HEK293 (cell line): ENCODE measurements at regions not wholly inside any gene's neighbourhood (a gene's known extent, or its start where the extent isn't known, plus 50 kb on each side); places are given as distances from the start of the nearest gene placed in this dataset.

Experiments
- SETDB1 ChIP-seq: IDR thresholded peaks from one replicate; pipeline ENCODE4 v1.6.1; 2017; ENCODE audit warnings: mild to moderate bottlenecking, low read length, moderate library complexity, mixed read lengths; ENCODE audit not compliant: insufficient read length
- ZNF114 ChIP-seq: fragments of 450-650 bp; formaldehyde crosslinking; IDR thresholded peaks from 2 replicates; pipeline ENCODE4 v1.5.0; 2017; ENCODE audit warnings: missing biosample characterization, missing genetic modification characterization
- TF ChIP-seq, protein P1 (sequence below): fragments of 450-650 bp; formaldehyde crosslinking; IDR thresholded peaks from 2 replicates; pipeline ENCODE4 v1.5.1; 2016; ENCODE audit warnings: missing biosample characterization, missing genetic modification characterization, borderline replicate concordance
- TF ChIP-seq, protein P2 (sequence below): fragments of 450-650 bp; formaldehyde crosslinking; IDR thresholded peaks from 2 replicates; pipeline ENCODE4 v1.5.1; 2016; ENCODE audit warnings: missing biosample characterization, missing genetic modification characterization
- TF ChIP-seq, protein P3 (sequence below): fragments of 450-650 bp; formaldehyde crosslinking; IDR thresholded peaks from 2 replicates; pipeline ENCODE4 v1.5.1; 2016; ENCODE audit warnings: missing biosample characterization, missing genetic modification characterization
- TF ChIP-seq, protein P4 (sequence below): fragments of 450-650 bp; formaldehyde crosslinking; IDR thresholded peaks from 2 replicates; pipeline ENCODE4 v1.5.1; 2016; ENCODE audit warnings: missing biosample characterization, missing genetic modification characterization
- TF ChIP-seq, protein P5 (sequence below): fragments of 450-650 bp; formaldehyde crosslinking; conservative IDR thresholded peaks from 2 replicates; pipeline ENCODE4 v1.5.1; 2016; ENCODE audit warnings: low read depth, missing biosample characterization, missing genetic modification characterization

DNA sequence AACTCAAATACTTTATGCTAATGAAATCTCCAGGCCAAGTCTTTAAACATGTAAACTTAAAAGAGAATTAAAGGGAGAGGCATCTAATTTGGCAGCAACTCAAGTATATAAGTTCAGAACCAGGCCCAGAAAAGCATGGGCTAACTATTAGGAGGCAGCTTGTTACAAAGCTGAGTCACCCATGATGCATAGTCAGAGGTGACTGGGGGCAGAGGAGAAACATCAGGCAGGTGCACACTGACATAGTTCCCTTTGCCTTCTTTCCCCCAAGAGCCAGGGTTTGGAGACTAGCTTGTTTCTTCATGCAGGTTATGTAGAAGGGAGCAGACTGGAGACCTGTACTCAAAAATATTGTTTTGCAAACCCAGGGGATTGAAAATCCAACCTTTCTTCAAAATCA lies 619.0 kb downstream of the SOX6 start:
- TF ChIP-seq, protein P1, sequence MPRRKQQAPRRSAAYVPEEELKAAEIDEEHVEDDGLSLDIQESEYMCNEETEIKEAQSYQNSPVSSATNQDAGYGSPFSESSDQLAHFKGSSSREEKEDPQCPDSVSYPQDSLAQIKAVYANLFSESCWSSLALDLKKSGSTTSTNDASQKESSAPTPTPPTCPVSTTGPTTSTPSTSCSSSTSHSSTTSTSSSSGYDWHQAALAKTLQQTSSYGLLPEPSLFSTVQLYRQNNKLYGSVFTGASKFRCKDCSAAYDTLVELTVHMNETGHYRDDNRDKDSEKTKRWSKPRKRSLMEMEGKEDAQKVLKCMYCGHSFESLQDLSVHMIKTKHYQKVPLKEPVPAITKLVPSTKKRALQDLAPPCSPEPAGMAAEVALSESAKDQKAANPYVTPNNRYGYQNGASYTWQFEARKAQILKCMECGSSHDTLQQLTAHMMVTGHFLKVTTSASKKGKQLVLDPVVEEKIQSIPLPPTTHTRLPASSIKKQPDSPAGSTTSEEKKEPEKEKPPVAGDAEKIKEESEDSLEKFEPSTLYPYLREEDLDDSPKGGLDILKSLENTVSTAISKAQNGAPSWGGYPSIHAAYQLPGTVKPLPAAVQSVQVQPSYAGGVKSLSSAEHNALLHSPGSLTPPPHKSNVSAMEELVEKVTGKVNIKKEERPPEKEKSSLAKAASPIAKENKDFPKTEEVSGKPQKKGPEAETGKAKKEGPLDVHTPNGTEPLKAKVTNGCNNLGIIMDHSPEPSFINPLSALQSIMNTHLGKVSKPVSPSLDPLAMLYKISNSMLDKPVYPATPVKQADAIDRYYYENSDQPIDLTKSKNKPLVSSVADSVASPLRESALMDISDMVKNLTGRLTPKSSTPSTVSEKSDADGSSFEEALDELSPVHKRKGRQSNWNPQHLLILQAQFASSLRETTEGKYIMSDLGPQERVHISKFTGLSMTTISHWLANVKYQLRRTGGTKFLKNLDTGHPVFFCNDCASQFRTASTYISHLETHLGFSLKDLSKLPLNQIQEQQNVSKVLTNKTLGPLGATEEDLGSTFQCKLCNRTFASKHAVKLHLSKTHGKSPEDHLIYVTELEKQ = no peak
- no peak for TF ChIP-seq ZNF114
- TF ChIP-seq, protein P2, sequence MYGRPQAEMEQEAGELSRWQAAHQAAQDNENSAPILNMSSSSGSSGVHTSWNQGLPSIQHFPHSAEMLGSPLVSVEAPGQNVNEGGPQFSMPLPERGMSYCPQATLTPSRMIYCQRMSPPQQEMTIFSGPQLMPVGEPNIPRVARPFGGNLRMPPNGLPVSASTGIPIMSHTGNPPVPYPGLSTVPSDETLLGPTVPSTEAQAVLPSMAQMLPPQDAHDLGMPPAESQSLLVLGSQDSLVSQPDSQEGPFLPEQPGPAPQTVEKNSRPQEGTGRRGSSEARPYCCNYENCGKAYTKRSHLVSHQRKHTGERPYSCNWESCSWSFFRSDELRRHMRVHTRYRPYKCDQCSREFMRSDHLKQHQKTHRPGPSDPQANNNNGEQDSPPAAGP = no peak
- TF ChIP-seq, protein P3, sequence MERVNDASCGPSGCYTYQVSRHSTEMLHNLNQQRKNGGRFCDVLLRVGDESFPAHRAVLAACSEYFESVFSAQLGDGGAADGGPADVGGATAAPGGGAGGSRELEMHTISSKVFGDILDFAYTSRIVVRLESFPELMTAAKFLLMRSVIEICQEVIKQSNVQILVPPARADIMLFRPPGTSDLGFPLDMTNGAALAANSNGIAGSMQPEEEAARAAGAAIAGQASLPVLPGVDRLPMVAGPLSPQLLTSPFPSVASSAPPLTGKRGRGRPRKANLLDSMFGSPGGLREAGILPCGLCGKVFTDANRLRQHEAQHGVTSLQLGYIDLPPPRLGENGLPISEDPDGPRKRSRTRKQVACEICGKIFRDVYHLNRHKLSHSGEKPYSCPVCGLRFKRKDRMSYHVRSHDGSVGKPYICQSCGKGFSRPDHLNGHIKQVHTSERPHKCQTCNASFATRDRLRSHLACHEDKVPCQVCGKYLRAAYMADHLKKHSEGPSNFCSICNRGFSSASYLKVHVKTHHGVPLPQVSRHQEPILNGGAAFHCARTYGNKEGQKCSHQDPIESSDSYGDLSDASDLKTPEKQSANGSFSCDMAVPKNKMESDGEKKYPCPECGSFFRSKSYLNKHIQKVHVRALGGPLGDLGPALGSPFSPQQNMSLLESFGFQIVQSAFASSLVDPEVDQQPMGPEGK = no peak
- TF ChIP-seq, protein P4, sequence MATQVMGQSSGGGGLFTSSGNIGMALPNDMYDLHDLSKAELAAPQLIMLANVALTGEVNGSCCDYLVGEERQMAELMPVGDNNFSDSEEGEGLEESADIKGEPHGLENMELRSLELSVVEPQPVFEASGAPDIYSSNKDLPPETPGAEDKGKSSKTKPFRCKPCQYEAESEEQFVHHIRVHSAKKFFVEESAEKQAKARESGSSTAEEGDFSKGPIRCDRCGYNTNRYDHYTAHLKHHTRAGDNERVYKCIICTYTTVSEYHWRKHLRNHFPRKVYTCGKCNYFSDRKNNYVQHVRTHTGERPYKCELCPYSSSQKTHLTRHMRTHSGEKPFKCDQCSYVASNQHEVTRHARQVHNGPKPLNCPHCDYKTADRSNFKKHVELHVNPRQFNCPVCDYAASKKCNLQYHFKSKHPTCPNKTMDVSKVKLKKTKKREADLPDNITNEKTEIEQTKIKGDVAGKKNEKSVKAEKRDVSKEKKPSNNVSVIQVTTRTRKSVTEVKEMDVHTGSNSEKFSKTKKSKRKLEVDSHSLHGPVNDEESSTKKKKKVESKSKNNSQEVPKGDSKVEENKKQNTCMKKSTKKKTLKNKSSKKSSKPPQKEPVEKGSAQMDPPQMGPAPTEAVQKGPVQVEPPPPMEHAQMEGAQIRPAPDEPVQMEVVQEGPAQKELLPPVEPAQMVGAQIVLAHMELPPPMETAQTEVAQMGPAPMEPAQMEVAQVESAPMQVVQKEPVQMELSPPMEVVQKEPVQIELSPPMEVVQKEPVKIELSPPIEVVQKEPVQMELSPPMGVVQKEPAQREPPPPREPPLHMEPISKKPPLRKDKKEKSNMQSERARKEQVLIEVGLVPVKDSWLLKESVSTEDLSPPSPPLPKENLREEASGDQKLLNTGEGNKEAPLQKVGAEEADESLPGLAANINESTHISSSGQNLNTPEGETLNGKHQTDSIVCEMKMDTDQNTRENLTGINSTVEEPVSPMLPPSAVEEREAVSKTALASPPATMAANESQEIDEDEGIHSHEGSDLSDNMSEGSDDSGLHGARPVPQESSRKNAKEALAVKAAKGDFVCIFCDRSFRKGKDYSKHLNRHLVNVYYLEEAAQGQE (tag by site-specific recombination) = no peak
- TF ChIP-seq, protein P5, sequence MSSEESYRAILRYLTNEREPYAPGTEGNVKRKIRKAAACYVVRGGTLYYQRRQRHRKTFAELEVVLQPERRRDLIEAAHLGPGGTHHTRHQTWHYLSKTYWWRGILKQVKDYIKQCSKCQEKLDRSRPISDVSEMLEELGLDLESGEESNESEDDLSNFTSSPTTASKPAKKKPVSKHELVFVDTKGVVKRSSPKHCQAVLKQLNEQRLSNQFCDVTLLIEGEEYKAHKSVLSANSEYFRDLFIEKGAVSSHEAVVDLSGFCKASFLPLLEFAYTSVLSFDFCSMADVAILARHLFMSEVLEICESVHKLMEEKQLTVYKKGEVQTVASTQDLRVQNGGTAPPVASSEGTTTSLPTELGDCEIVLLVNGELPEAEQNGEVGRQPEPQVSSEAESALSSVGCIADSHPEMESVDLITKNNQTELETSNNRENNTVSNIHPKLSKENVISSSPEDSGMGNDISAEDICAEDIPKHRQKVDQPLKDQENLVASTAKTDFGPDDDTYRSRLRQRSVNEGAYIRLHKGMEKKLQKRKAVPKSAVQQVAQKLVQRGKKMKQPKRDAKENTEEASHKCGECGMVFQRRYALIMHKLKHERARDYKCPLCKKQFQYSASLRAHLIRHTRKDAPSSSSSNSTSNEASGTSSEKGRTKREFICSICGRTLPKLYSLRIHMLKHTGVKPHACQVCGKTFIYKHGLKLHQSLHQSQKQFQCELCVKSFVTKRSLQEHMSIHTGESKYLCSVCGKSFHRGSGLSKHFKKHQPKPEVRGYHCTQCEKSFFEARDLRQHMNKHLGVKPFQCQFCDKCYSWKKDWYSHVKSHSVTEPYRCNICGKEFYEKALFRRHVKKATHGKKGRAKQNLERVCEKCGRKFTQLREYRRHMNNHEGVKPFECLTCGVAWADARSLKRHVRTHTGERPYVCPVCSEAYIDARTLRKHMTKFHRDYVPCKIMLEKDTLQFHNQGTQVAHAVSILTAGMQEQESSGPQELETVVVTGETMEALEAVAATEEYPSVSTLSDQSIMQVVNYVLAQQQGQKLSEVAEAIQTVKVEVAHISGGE (tag by site-specific recombination) = no peak
- TF ChIP-seq SETDB1 = no peak
